NCI-H748 (cell line): ENCODE measurements at regions not wholly inside any gene's neighbourhood (a gene's known extent, or its start where the extent isn't known, plus 50 kb on each side); places are given as distances from the start of the nearest gene placed in this dataset.
"Not testable (repeated sequence)": the region's sequence is repeated elsewhere in the genome, so short reads cannot be mapped to it uniquely, and the experiment has no call there.

Experiments
- DNase-seq: peaks from one replicate; lab custom pipeline; 2025; ENCODE audit not compliant: unreplicated experiment; lab: John Stamatoyannopoulos, UW

DNA sequence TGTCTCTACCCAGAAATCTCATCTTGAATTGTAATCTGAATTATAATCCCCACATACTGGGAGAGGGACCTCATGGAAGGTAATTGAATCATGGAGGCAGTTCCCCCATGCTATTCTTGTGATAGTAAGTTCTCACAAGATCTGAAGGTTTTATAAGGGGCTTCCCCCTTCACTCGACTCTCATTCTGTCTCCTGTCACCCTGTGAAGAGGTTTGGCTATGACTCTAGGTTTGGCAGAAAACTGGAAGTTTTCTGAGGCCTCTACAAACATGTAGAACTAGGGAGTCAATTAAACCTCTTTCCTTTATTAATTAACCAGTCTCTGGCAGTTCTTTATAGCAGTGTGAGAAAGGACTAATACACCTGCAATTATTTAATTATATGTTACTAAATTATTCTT lies 125.2 kb upstream of the TGFBR2 start:
- no peak for DNase-seq

DNA sequence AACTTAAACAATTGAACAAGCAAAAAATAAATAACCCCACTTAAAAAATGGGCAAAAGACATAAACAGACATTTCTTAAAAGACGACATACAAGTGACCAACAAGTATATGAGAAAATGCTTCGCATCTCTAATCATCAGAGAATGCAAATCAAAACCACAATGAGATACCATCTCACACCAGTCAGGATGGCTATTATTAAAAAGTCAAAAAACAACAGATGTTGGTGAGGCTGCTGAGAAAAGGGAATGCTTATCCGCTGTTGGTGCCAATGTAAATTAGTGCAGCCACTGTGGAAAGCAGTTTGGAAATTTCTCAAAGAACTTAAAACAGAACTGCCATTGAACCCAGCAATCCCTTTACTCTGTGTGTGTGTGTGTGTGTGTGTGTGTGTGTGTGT lies 122.2 kb upstream of the TGFBR2 start:
- not testable (repeated sequence) for DNase-seq

DNA sequence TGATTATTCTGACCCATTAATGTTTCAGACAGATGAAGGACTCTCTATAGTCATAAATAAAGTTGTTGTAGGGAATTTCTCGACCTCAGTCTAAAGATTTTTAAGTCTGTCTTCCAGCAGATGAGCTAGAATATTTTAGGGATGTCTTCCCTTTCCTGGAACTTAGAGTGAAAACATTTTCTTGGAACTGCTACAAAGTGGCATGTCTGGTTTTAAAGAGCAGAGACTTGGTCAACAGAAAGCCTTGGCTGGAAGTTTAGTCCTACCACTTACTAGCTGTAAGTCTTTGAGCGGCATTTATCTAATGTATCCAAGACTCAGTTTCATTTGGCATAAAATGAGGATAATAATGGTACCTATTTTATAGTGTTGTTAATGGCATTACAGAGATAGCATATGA lies 120.0 kb upstream of the TGFBR2 start:
- DNase-seq = no peak

GRCh38 chr3:30488070-30488756 lies 118.2 kb upstream of the TGFBR2 start:
- no peak for DNase-seq

DNA sequence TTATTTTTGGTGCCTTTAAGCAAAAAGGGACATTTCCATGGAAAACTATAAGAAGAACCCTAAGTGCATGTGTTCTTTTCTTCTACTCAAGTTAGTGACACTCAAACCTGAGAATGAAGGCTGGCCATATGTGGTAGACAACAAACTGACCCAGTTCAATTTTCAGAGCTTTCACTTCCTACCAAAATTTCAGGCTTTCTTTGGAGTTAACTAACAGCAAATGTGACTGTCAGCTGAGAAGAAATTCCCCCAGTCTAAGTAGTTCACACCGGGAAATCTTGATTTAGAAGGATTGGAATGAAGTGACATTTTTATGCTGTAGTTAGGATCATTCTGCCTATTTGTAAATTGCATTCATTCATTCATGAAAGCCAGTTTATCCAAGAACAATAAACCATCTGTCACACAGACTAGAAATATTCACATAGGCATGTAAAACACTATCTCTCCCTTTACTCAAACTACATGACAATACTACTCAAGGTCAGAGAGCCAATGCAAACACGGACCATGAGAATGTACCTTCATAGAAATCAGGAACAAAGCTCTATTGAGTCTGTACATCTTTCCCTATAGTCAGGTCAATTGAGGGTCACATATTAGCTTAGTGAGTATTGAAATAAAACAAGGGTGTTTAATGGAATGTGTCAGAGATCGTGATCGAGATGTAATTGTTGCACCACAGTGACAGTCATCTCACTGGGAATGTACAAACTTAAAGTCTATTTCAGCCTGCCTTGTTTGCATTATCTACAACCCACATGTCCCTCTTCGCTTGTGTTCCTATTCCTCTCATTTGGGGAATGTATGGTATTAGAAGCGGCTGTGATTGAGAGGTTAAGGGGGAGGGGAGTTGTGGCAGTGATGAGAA lies 113.8 kb upstream of the TGFBR2 start:
- no peak for DNase-seq

GRCh38 chr3:30493911-30494311 lies 112.5 kb upstream of the TGFBR2 start:
- no peak for DNase-seq

DNA sequence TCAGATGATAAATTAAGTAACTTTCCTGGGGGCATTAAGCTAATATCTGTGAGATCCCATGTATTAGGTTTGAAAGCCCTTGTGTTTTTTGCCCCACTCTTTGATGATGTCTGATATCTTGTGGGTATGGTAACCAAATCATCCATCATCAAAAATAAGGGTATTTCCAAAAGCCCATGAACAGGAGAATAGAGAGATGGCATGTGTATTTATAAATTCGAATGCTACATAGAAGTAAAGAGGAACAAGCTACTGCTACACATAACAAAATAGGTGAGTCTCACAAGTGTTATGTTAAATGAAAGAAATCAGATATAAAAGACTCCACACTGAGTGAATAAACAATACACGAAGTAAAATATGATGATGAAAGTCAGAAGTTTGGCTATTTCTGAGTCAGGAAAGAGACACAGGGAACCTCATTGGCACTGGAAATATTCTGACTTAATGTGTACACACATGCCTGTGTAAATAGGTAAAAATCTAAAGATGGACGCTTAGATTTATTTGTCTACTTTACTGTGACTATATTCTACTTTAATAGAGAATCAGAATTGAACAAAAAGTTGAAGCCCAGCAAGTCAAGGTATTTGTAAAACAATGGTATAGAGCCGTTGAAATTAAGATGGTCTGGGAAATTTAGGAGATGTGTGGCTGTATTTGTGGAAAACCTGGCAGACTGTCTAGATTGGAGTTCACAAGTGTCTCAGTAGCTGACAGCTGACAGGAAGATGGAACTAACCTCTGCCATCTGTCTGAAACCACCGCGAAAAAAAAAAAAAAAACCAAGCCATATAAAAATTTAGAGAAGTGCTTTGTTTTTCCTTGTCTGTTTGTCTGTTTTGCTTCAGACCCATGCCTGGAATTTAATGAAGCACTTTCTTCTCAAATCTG lies 111.0 kb upstream of the TGFBR2 start:
- no peak for DNase-seq

DNA sequence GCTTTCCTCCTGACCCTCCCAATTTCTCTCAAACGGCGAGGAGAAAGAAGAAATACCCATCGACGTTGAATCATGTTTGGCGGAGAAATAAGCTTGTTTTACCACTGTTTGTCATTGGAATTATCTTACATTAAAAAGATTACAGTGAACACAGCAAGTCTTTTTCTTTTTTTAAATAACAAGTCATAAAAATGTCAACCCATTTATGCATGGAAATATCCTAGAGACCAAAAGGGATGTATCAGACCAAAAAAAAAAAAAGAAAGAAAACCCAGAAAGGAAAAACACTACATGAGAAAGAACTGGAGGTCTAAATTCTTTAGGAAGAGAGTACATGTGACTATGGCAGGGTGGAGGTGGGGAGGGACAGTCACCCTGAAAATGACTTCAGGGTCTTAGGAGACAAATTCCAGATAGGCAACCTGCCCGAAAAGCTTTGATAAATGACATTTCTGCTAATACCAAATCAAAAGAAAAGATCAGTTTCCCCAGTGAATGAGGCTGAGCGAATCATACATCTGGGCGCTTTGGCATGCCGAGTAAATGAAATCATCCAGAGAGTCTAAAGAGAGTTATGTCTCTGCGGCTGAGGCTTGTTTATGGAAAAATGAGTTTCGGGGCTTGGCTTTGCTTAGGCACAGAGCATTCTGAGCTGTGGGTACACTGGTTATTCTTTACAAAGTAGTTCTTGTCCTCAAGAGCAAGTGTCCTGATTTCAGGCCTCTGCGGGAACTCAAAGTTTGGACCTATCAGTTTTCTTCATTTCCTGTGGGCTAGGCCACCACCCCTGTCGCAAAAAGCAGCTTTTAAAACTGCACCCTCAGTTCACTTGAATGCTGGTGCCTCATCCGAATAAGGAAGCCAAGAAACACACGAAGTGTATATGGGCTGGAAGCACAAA lies 110.1 kb upstream of the TGFBR2 start:
- no peak for DNase-seq

DNA sequence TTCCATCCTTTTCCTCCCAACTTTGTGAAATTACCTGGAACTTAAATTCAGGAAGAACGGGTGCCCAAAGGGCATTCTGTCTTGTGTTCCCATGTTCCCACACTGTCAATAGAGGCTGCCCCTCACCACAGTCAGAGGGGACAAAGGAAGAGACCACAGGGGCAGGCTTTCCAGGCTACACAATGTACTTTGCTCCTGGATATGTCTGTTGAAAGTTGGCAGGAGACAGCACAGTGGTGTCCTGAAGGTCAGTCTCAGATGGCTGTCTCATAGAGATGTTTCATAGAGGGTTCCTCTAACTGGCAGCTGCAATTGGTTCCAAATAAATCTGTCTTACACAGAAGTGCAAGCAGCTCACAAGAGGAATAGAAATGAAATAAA lies 107.8 kb upstream of the TGFBR2 start:
- no peak for DNase-seq

DNA sequence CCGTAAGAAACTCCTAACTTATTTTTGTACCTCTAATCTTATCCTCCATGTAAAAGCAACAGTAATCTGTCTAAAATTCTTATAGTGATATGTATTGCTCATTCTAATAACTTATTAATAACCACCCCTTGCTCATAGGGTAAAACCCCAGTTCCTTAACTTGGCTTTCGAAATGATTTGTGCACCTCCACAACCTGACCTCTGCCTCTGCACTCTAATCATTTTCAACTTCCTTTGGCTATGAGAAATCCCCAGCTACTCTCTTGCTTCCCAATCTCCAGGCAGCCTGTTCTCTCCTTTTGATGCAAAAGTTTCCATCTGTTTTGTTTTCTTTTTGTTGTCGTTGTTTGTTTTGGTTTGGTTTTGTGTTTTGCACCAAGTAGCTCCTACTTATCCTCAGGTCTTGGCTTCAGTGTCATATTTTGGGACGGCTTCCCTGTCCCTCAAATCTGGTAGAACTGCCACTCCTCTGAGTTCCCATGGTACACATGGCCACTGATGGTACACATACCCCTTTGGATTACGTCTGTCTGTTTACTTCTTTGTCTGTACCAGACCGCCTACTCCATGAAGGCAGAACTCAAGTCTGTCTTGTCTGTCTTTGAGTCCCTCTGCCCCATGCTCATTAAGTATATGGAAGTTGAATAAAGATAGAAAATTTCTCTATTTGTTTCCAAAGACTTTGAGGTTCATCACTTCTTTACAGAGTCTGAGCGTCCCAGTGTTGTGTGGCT lies 105.6 kb upstream of the TGFBR2 start:
- DNase-seq = no peak

GRCh38 chr3:30501526-30501925 lies 104.9 kb upstream of the TGFBR2 start:
- no peak for DNase-seq

GRCh38 chr3:30502051-30502741 lies 104.2 kb upstream of the TGFBR2 start:
- no peak for DNase-seq

DNA sequence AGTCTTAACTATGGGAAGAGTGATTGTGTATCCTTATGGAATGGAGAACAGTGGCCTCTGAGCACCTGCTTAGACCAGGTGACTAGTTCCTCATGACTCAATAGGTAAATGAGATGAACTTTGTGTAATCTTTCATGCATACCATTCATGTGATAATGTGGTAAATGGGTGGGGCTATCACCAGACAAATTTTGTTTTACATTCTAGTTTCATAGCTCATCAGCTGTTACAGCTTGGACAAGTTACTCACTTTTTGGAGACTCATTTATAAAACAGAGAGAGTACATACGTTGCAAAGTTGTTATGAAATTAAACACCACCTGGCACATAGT lies 103.7 kb upstream of the TGFBR2 start:
- no peak for DNase-seq

DNA sequence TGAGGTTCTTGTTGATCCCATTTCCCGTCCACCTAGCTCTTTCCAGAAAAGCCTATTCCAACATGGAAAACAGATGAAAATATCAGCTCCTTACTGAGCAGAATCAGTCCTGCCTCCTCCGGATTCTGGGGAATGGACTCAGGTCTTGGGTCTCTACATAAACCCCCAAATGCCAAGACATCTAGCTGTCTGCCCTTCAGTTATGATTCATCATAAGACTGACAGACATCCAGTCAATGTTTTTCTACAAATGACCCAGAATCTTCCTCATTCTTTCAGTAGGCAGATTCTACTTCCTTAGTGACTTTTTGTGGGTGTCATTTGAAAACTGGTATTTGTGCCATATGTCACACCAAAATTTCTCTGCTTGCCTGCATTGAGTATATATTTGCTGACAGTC lies 103.0 kb upstream of the TGFBR2 start:
- DNase-seq = no peak

- no peak for DNase-seq
These were observed 101.5 kb upstream of the TGFBR2 start for GRCh38 chr3:30504939-30505338.

DNA sequence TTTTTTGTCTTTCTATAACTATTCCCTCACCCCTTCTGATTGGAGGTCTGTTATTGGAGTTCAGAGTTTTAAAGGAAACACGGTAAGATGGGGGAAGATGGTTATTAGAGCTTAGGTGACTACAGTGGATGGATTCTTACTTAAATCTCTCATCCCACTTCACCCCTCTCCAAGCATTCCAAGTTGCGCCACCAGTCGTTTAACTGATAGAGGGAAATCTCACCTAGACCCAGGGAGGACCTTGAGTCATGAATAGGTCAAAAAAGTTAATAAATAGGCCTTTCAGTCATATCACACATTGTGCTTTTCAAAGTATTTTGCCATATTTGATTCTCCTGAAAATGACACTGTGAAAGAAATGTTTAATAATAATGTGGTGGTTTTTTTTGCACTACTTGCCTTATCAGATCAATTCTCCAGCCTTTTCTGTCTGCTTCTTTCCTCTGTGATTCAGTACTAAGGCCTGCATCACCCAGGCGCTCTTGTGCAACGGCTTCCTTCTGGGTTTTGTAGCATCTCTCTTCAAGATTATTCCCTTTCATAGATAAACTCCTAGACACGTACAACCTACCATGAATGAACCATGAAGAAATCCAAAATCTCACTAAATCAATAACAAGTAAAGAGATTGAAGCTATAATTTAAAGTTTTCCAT lies 100.4 kb upstream of the TGFBR2 start:
- DNase-seq = no peak

GRCh38 chr3:30508339-30508738 lies 98.1 kb upstream of the TGFBR2 start:
- no peak for DNase-seq

DNA sequence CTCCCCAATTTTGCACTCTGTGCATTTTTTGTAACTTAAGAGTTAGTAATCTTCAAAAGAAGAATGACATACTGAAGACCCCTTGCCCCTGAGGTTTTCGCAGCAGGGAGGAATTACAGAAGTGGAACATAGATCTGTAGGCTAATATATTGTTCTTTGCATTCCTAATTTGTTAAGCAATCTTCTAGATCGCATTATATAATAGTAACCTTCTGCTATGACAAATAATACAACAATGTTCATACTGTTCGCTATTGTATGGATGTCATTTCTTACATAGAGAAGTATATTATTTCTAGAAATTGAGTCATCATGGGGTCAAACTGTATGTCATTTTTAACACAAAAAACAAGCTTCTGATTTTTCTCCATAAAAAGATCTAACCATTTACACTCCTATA lies 95.8 kb upstream of the TGFBR2 start:
- DNase-seq = no peak
